ENCODE measurements at regions not wholly inside any gene's neighbourhood (a gene's known extent, or its start where the extent isn't known, plus 50 kb on each side); places are given as distances from the start of the nearest gene placed in this dataset.

GRCh38 chr11:122453586-122453985 lies 201.9 kb upstream of the UBASH3B start:
- no peak for DNase-seq (ENCODE audit: low read depth in 4 of 4, low spot score in 3 of 4)

GRCh38 chr11:122451911-122452310 lies 203.6 kb upstream of the UBASH3B start:
- no peak for DNase-seq (ENCODE audit: low read depth in 4 of 4, low spot score in 3 of 4)

GRCh38 chr11:122441666-122442035 lies 213.9 kb upstream of the UBASH3B start:
- peak in 3 of 4 donors; percentile 9 to 13 (median 10) for DNase-seq (ENCODE audit: low read depth in 4 of 4, low spot score in 3 of 4)

GRCh38 chr11:122440811-122441665 lies 214.5 kb upstream of the UBASH3B start:
- DNase-seq (ENCODE audit: low read depth in 4 of 4, low spot score in 3 of 4) = peak; percentile 22 to 26 (median 24)

GRCh38 chr11:122439866-122440810 lies 215.4 kb upstream of the UBASH3B start:
- peak; percentile 44 to 51 (median 47) for DNase-seq (ENCODE audit: low read depth in 4 of 4, low spot score in 3 of 4)

GRCh38 chr11:122436188-122436555 lies 219.3 kb upstream of the UBASH3B start:
- no peak for DNase-seq (ENCODE audit: low read depth in 4 of 4, low spot score in 3 of 4)

GRCh38 chr11:122435540-122436187 lies 219.9 kb upstream of the UBASH3B start:
- DNase-seq (ENCODE audit: low read depth in 4 of 4, low spot score in 3 of 4) = no peak

- no peak for DNase-seq (ENCODE audit: low read depth in 4 of 4, low spot score in 3 of 4)
These were observed 220.7 kb upstream of the UBASH3B start for GRCh38 chr11:122434786-122435185.

- DNase-seq (ENCODE audit: low read depth in 4 of 4, low spot score in 3 of 4) = no peak
These were observed 225.0 kb upstream of the UBASH3B start for GRCh38 chr11:122430490-122430889.

- DNase-seq (ENCODE audit: low read depth in 4 of 4, low spot score in 3 of 4) = no peak
These were observed 229.4 kb upstream of the UBASH3B start for GRCh38 chr11:122426073-122426472.

- DNase-seq (ENCODE audit: low read depth in 4 of 4, low spot score in 3 of 4) = no peak
These were observed 230.9 kb upstream of the UBASH3B start for GRCh38 chr11:122424636-122425035.

GRCh38 chr11:122423886-122424285 lies 231.6 kb upstream of the UBASH3B start:
- DNase-seq (ENCODE audit: low read depth in 4 of 4, low spot score in 3 of 4) = no peak

GRCh38 chr11:122423273-122423672 lies 232.2 kb upstream of the UBASH3B start:
- no peak for DNase-seq (ENCODE audit: low read depth in 4 of 4, low spot score in 3 of 4)

GRCh38 chr11:122422682-122423081 lies 232.8 kb upstream of the UBASH3B start:
- no peak for DNase-seq (ENCODE audit: low read depth in 4 of 4, low spot score in 3 of 4)

GRCh38 chr11:122421702-122422101 lies 233.8 kb upstream of the UBASH3B start:
- no peak for DNase-seq (ENCODE audit: low read depth in 4 of 4, low spot score in 3 of 4)

- no peak for DNase-seq (ENCODE audit: low read depth in 4 of 4, low spot score in 3 of 4)
These were observed 237.5 kb upstream of the UBASH3B start for GRCh38 chr11:122418032-122418431.

- no peak for DNase-seq (ENCODE audit: low read depth in 4 of 4, low spot score in 3 of 4)
These were observed 241.0 kb upstream of the UBASH3B start for GRCh38 chr11:122414406-122415018.

- no peak for DNase-seq (ENCODE audit: low read depth in 4 of 4, low spot score in 3 of 4)
These were observed 241.8 kb upstream of the UBASH3B start for GRCh38 chr11:122413677-122414076.

- DNase-seq (ENCODE audit: low read depth in 4 of 4, low spot score in 3 of 4) = no peak
These were observed 242.9 kb upstream of the UBASH3B start for GRCh38 chr11:122412581-122412980.

GRCh38 chr11:122406466-122406865 lies 249.1 kb upstream of the UBASH3B start:
- no peak for DNase-seq (ENCODE audit: low read depth in 4 of 4, low spot score in 3 of 4)

Measured in right renal pelvis (tissue), 4 donors.